ENCODE measurements at regions not wholly inside any gene's neighbourhood (a gene's known extent, or its start where the extent isn't known, plus 50 kb on each side); places are given as distances from the start of the nearest gene placed in this dataset.

- TF ChIP-seq CTCF (IDR thresholded peaks at IDR 0.05) (no peak), POLR2A (IDR thresholded peaks at IDR 0.05) (no peak), EP300 (IDR thresholded peaks at IDR 0.05) (no peak)
Measured at GRCh38 chr18:45173799-45174519, 441.3 kb upstream of the SLC14A2 start.

All from ovary (tissue), 3 donors.